ENCODE measurements at regions not wholly inside any gene's neighbourhood (a gene's known extent, or its start where the extent isn't known, plus 50 kb on each side); places are given as distances from the start of the nearest gene placed in this dataset.

- no peaks in the 10 kb centered on the region; the same call in 2 of the 3 replicates for H3K9me3 ChIP-seq (replicated peaks; ENCODE audit: control insufficient read depth, insufficient read depth, low read length)
- H3K4me1 ChIP-seq (ENCODE audit: control insufficient read depth, insufficient read depth, low read length): no peaks in the 10 kb centered on the region
- DNase-seq (ENCODE audit: low read depth, low spot score) (no peak), FAIRE-seq (no peak), ATAC-seq (no peak)
- in situ Hi-C loops (cut with MboI): no loop called here
- 6% methylated on average over 1 of the region's 1 CpG for WGBS (ENCODE audit: insufficient coverage, insufficient replicate concordance, low lambda C conversion rate, missing lambda C conversion rate)
- ChIA-PET CTCF (no interaction called here), POLR2A (no interaction called here), RAD21 (ENCODE audit: unreplicated experiment) (no interaction called here), SMC1A (ENCODE audit: uncharacterized antibody, unreplicated experiment) (no interaction called here)
- H3K4me3 ChIP-seq: no peak overlapping the region
- no peak overlapping the region for H2AFZ ChIP-seq (ENCODE audit: control insufficient read depth, low read depth, low read length)
- no peaks in the 10 kb centered on the region for H4K20me1 ChIP-seq (ENCODE audit: control insufficient read depth, insufficient read depth)
- no peaks in the 10 kb centered on the region for H3K79me2 ChIP-seq (ENCODE audit: control insufficient read depth, insufficient read depth, low read length)
- no peaks in the 10 kb centered on the region for H3K27me3 ChIP-seq (replicated peaks in 1 of 2; ENCODE audit: control insufficient read depth in 2 of 2, insufficient read depth in 2 of 2, low read length in 1 of 2)
- H3K36me3 ChIP-seq (ENCODE audit: control insufficient read depth in 2 of 2, insufficient read depth in 2 of 2, low read length in 1 of 2): no peaks in the 10 kb centered on the region
- intact Hi-C loops (cut with micrococcal nuclease; ENCODE audit: unreplicated experiment): no loop called here
- H3K9ac ChIP-seq (ENCODE audit: control insufficient read depth, insufficient read depth, low read length): no peak overlapping the region
- TF ChIP-seq NFIC (IDR thresholded peaks at IDR 0.05; ENCODE audit: low read depth, low read length) (no peak), YY1 (IDR thresholded peaks at IDR 0.05; ENCODE audit: low read depth, low read length) (no peak), GABPA (IDR thresholded peaks at IDR 0.05; ENCODE audit: low read depth) (no peak), NFYB (IDR thresholded peaks at IDR 0.05; ENCODE audit: insufficient read depth, low read depth, low read length) (no peak), PBX3 (IDR thresholded peaks at IDR 0.05; ENCODE audit: insufficient replicate concordance, low read depth, low read length) (no peak), EGR1 (IDR thresholded peaks at IDR 0.05; ENCODE audit: borderline replicate concordance in 1 of 2, low read depth in 2 of 2, low read length in 2 of 2) (no peak), STAT1 (conservative IDR thresholded peaks at IDR 0.05) (no peak), BRCA1 (IDR thresholded peaks at IDR 0.05; ENCODE audit: low read depth, low read length) (no peak), RUNX3 (IDR thresholded peaks at IDR 0.05; ENCODE audit: low read length) (no peak), POLR2A (IDR thresholded peaks at IDR 0.05; ENCODE audit: low read depth, low read length) (no peak), WRNIP1 (IDR thresholded peaks at IDR 0.05; ENCODE audit: borderline replicate concordance, low read depth, low read length) (no peak), ZZZ3 (IDR thresholded peaks at IDR 0.05; ENCODE audit: control insufficient read depth, insufficient read length, low read depth) (no peak), E2F4 (IDR thresholded peaks at IDR 0.05; ENCODE audit: low read depth, low read length) (no peak)
- H3K27ac ChIP-seq (ENCODE audit: control insufficient read depth, insufficient read depth): no peak overlapping the region
- H3K4me2 ChIP-seq (ENCODE audit: control insufficient read depth, insufficient read depth): no peak overlapping the region
- no TSS peak for BruUV-seq (replicated peaks)
Observed at GRCh38 chr9:79788662-79789061, 216.9 kb downstream of the TLE4 start.

Measured in GM12878 (cell line).